Activated CD4-positive, alpha-beta T cell treated with anti-CD3 and anti-CD28 coated beads, Interleukin-2, amount 50 U/mL, for 16 hours (primary cell): ENCODE measurements at regions not wholly inside any gene's neighbourhood (a gene's known extent, or its start where the extent isn't known, plus 50 kb on each side); places are given as distances from the start of the nearest gene placed in this dataset.

ENCODE experiments used
- DNase-seq: peaks from one replicate; pipeline ENCODE4 v3.0.0-alpha.2; 2020

DNA sequence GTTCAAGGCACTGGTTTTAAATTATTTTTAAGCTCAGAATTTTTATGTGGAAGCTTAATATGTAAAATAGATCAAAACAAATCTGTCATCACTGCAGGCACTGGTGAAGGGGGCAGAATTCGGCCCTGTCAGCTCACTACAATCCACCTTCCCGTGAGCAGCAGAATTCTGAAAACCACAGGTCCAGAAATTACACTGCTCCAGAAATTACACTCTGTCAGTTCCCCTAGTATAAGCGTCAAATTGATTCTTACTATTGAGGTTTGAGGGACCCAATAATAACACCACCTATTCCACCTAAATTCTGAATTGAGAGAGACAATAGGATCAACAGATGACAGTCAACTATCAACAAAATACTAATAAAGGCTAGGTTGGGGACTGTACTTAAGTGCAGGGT lies 245.5 kb downstream of the PHLDA1 start:
- DNase-seq: peak; percentile 76

DNA sequence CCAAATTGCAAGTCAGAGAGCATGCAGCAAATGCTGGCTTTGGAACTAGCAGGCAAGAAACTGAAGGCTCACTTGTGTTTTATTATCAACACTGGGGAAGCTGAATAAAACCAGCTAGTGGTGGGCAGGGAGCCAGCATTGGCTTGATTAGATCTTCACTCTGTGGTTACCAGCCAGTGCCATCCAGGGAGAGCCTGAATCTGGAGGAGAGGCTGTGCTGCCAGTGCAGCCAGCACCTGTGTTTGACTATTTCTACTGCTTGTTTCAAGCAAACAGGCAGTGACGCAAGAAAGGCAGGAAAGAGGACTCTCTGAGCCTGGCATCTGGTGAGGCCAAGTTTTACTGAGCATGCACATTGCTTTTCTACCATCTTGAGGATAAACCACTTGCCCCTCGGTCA lies 247.0 kb downstream of the PHLDA1 start:
- DNase-seq: peak; percentile 9

DNA sequence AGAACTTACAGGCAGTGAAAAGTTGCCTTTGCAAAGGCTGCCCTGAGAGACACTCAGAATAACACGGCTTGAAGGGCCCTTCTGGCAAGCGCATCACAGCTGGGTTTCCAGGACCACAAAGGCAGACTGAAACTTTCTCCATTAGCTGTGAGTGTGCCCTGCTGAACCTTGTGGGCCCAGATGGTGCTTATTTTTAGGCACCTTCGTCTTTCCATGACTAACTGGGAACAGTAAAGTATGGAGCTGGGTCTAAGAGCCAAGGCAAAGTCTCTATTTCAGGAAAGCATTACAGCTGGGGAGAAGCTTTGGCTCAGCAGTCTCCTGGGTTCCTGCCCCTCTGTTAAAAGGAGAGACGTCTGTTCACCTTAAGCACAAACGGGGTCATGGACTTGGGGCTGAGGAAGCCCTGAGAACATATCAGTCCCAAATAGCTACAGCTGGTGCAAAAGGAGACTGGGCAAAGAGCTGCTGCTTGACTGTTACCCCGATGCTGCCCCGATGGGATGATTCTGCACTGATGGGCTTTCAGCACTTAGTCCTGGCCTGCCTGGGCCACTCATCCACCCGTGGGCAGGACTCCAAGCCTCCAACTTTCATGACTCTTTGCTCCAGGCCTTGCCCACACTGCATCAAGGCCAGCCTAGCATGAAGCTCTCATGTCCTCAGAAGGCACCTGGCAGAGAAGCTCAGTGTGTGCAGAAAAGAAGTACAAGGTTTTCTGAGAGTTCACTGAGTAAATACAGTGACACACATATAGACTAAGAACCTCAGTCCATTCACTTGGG lies 248.3 kb downstream of the PHLDA1 start:
- no peak for DNase-seq

DNA sequence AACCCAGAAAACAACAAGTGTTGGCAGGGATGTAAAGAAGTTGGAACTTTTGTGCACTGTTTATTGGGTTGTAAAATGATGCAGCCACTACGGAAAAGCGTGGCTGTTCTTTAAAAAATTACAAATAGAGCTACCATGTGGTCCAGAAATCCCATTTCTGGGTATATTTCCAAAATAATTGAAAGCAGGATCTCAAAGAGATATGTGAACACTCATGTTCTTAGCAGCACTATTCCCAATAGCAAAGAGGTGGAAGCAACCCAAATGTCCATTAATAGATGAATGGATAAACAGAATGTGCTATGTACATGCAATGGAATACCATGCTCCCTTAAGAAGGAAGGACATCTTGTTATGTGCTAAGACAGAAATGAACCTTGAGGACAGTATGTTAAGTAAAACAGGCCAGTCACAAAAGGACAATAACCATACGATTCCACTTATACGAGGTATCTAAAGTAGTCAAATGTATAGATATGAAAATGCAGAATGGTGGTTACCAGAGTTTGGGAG lies 249.5 kb downstream of the PHLDA1 start:
- DNase-seq: no peak

DNA sequence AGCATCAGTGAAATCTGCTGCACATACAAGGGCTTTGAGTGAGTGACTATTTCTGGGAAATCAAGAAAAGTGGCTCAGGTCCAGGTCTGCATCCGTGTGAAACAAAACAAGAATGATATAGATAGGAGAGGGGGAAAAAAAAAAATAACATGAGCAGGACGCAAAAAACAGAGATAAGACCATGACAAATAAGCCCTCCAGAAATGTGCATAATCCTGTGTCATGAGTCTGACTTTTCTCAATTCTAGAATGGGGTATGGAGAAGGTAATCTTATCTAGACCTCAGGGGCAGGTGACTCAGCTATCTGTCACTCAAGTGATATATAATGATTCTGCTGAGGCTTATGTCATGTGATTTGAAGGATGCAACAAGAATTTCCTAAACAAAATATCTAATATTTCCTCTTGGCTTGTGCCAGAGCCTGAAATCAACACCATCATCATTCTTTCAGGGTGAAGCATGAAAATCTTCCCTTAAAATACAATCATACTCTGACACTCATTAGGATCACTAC lies 250.0 kb downstream of the PHLDA1 start:
- peak; percentile 58 for DNase-seq

DNA sequence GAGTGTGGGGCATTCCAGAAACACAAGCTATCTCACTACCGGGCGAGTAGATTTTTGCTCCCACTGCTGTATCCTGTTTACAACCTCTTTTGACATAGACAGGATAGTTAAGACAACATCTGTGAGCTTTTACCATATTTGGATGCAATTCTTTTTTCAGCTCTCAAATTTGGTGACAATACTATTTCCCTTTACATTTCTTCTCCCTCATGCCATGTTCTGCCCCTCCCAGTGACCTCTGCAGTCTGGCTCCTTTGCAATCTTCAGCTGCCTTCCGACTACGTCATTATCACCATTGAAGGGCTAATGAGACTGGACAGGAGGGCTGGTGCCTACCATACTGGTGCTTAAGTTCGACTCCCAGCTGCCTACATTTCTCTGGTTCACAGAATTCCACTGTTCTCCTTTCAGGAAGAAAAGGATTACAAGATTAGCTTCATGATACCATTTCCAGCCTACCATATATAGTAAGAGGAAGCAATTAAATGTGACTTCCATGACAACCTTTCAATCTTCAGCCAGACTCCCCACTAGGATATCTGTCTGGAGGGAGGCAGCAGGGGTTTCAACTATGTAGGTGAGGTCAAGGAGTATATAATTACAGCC lies 251.6 kb downstream of the PHLDA1 start:
- no peak for DNase-seq

DNA sequence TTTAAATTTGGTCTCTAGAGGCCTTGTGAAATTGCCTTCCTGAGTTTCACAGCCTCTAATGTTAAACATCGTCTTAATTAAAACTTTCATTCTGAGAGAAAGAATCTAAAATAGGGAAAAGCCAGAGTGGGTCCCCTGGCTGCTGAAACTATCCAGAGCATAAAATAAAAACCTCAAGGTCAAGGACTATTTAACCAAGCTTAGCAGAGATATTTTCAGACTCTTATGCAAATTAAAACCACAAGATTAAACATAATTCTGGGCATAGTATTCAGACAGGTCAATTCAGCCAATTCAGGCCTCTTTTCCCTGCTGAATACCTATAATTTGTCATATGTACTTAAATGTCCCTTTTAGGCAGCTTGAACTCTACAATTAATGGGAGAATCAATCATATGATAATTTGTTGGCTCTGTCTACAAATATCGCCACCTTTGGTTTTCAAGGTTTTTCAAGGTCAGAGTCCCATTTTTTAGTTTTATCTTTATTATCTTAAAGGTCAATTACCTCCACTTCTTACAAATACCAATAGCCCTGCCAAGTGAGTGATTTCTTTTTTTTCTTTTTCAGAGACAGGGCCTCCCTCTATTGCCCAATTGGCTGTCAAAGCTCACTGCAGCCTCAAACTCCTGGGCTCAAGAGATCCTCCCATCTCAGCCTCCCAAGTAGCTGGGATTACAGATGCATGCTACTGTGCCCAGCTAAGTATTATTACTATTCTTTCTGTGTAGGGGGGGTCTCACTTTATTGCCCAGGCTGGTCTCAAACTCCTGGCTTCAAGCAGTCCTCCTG lies 257.1 kb downstream of the PHLDA1 start:
- DNase-seq: no peak

DNA sequence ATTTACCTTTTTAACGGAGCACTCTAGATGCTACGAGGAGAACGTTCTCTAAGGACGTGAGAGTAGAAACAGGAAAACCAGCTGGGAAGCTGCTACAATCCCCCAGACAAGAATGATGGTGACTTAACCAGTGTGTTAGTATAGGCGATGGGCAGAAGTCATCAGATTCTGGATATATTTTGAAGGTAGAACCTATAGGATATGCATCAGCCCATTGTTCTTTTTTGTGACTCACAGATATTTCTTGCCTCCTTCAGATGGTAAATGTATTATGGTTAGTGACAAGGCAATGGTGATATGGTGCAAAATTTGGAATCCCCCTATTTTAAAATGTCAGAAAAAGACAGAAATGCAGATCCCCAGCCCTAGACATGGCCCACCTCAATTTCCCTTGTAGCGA lies 258.2 kb downstream of the PHLDA1 start:
- DNase-seq: no peak

DNA sequence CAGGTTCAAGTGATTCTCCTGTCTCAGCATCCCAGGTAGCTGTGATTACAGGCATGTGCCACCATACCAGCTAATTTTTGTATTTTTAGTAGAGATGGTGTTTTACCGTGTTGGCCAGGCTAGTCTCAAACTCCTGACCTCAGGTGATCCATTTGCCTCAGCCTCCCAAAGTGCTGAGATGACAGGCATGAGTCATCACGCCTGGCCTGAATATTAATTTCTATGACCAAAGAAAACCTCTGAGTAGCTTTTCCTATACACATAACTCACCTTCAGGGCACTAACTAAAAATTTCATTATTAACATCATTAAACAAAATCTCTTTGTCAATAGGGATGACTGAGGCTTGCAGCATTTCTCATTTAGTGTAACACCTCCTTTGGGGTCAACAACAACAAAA lies 259.6 kb upstream of the KRR1 start:
- DNase-seq: no peak

DNA sequence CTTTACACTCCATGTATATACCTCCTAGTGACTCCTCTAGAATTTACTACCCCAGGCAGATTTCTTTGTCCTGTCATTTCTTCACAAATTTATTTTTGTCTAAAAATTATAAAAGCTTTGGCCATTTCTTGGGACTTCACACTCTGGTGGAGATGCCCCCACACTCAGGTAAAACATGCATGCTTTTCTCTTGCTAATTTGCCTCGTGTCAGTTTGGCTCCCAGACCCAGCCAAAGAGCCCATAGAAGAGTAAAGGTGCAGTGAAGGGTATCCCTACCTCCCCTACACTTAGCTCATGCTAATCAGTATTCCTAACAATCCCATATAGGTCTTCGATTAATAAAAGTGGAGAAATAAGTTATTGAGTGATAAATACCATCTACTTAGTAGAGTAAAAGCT lies 256.5 kb upstream of the KRR1 start:
- no peak for DNase-seq

DNA sequence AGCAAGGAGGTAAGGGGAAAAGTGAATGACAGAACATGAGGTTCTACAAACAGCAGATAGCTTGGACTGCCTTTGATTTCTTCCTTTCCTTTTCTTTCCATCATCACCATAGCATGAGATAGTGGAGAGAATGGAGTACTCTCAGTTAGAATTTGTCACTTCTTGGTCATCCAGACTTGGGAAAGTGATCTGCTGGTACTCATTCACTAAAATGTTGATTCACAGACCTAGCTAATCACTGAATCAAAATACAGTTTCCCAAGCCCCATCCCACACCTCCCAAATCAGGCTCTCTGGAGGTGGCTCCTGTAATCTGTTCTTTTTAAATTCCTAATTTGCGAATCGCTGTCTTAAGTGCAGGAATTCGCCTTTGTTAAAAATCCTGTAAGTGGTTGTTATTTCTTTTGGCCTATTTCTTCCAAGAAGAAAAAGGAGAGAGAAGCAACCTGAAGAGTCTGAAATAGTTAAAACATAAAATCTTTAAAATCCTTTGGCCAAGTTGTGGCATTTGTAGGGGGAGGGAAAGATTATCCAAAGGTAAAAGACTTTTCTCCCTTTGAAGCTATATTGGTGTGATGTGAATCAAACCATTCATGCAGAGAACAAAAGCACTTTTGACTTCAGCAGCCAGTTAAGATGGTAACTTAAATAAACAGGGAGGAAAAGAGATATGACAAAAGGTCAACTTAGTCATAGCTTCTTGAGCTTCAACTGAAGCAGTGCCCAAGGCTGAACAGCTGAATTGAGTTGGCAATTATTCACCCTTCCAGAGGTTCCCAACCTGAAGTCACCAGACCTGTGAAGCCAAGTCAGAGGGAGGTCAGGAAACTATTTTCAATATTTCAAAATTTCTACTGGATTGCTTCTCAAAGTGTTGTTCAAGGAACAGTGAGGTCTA lies 255.1 kb upstream of the KRR1 start:
- DNase-seq: no peak

DNA sequence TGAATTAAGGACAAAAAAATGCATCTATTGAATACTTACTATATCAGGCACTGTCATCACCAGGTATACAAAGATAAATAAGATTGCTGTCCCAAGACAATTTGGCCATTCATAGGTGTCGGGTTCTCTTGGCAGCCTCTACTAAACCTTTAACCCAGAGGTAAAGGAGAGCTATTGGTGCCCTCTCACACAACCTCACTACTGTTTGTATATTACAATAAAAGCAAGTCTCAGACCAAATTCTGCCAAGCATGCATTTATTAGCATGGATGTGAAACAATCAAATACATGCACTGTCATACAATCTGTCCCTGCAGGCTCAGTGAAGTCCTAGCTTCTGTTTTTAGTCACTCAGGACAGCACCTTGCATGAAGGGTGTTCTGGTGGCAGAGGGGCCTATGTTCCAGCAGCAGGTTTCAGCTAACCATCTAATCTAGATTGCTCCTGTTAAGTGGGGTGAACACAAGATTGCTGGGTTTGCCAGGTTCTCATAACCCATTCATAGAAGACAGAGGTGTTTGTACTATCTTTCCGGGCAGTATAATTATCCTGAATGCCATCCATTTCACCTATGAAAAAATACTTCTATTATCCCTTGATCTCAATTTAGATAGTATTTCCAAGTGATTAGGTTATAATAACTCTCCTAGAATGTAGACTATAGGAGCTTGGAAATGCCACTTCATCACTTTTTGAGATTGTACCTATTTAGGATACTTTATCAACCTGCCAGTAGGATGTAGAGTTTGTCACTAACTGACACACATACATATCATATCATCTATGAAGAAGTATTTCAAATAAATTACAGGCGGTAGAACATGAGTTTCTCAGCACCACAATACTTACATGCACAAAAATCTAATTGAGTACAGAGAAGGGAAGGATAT lies 254.0 kb upstream of the KRR1 start:
- DNase-seq: no peak

DNA sequence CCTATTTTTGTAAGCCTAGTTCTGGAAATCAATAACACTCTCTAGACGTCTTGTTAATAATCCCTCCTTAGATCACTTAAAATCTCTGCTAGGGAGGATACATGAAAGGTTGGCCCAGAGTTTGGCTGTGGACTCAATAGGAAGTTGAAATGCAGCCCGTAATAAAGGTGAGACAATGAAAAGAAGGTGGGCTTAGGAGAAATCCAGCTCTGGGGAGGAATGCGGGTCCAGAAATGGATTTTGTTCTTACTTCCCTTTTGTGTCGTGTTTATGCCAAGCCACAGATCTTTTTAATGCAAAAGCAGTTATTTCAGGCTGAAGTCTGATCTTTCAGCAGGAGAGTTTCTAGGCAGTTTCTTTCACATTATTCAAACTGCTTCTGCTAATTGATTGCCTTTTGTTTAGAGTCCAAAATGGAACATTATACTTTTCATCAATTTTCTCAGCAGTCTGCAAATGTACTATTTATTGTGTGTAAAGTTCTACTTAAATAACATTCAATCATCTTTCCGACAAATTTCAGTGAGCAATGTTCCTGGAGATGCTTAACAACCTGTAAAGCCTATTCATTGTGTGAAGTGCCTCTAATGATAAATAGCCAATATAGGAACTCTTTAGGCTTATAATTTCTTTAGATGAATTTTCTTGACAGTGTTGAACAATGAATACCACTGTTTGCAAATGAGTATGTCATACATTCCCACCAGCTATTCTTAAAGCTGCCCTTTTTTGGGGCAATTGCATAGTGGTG lies 252.9 kb upstream of the KRR1 start:
- no peak for DNase-seq

DNA sequence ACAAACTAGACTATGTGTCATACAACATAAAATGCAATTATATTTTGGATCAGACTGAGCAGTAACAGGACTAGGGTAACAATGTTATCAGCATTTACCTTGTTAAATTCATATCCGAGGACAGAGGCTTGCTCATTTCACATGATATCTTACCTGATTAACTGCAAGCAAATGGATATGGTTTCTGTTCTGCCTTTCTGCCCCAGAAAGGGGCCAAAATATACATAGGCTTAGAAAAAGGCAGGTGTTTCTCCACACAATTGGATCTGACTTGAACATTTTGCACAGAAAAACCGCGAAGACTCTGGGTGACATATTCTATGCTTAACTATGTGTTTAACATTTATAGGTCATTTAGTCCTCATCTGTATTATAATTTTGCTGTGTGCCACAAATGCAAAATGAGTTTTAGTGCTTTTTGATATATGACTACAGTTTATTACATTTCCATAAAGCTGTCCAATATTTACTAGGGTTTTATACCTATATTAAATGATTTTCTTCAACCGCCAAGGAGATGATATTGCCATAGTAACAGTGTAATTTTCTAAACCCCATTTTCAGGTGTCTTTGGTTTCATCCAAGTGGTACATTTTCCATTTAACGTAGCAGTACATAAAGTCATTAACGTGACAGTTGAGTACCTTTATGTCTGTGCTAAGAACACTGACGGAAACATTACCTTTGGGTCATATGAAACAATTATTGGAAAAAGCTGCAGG lies 249.3 kb upstream of the KRR1 start:
- no peak for DNase-seq

DNA sequence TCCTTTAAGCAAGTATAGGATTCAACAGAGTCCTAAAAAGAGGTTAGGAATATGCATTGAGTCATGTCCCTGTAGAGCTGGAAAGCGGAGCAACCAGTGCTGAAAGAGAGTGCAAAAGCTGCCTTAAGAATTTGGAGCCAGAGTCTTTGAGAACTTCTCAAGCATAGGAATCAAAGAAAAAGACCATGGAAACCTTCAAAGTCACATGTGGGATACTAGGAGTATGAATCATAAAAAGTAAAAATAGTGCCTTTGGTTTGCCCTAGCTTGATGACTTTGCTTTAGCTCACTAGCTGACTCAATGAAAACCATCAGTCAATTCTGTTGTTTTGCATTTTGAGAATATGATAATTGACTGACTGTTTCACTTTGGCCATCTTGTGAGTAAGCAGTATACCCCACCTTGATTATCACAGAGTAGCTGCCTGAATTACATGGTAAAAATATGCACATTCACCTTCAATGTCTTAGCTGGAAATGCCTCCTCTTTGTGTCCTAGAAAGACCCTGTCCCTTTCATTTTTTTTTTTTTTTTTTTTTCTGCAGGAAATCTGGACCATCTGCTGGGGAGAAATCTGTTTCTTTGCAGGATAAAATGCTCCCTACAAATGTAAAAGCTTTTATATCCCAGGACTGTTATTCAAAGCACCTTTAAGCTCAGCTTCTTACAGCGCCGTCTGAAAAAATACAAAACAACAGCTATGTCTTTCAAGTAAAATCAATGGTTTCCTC lies 248.6 kb upstream of the KRR1 start:
- peak; percentile 49 for DNase-seq

DNA sequence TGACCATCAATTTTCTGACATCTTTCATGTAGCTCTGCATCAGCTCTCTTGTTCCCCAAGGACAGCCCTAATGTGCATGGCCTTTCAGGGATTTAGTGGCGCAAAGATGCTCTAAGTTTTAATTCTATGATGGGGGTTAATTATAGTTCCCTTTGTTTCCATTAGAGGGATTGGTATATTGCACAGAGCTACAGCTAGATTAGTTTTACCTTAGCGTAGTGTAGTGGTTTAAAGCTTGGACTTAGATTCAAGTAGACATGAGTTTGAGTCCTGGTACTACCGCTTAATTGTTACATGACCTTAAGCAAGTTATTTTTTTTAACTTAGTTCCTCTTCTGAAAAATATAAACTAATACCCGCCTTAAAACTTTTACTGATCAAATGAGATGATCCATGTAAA lies 247.8 kb upstream of the KRR1 start:
- DNase-seq: no peak

DNA sequence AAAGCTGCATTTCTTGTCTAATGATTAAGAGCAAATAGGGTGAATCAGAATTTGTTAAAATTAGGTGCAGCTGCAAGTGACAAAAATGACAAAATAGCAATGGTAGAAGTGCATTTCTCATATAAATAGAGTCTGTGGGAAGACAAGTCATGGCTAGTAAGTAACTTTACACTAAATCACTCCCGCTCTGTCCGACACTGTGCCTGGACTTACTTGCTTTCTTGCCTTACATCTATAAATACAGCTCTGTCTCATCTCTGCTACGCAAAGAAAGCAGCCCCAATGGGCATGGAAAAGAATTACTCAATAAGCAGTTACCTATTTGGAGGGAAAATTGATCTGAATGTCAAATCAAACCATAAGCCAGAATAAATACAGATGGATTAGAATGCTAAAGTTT lies 245.4 kb upstream of the KRR1 start:
- DNase-seq: no peak

DNA sequence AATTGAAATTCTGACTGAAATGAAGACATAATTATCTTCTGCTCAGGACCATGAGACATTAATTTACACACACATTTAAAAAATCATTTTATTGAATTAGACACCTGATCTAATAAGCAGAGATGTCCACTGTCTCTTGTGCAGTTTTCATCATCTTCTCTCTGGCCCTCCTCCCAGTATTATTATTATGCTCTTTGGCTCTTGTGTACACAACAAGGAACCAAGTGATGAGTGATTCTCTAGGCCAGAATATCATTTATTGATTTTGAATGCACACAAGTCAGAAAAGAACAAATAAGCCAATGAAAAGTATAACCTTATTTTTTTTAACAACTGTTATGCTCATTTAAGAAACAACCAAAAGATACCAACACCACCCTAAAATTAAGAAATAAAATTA lies 244.7 kb upstream of the KRR1 start:
- DNase-seq: no peak

DNA sequence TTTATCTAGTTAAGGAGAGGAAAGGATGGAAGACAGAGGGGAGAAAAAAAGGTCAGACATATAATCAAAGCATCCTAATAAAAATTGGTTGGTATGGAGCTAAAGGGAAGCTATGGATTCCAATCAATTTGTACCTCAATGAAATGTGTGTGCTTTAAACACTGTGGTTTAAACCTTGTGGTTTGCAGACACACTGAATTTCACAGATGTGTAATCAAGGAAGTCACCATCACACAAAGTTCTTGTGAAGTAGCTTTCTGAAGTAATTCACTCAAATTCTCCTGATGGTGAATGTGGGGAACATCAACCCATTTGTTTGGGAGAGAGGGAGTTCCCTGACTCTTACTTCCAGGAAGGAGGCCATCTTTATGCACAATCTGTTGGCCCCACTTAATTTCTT lies 243.3 kb upstream of the KRR1 start:
- DNase-seq: peak; percentile 48
